ENCODE measurements at regions not wholly inside any gene's neighbourhood (a gene's known extent, or its start where the extent isn't known, plus 50 kb on each side); places are given as distances from the start of the nearest gene placed in this dataset.
A peak's percentile ranks its signal among the peaks of the same experiment; 100 is the strongest.

DNA sequence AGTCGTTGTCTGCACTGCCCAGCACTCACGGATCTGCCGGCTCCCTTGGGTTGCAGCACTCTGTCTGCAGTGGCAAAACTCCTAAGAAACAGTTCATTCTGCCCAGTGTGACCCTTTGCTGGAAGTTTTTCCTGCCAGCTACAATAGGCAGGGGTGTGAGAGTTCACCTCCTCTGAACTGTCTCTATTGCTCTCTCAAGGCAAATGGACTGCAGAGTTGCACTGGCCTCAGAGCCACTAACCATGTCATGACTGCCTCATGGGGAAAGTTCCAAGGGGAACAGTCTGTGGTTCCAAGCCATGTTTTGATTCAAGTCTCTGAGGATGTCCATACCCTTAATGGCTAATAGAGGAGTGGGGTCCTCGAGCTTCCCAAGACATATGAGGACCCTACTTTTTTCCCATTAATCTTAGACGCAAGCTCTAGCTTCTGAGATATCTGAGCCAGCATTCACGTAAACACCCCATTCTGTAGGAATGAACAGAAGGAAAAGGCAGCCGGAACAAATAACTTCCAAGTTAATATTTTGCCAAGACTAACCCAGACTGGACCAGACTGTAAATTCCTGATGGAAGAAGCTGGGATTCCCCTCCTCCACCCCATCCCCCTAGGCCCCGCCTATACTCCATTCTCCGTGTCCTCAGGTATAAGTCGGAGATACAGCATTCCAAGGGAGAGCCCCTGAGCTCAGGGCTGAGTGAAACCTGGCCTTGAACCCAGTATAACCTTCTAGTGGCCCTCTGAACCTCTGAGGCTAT is 93.8 kb upstream of the AKT3 start:
- DNase-seq = no peak

DNA sequence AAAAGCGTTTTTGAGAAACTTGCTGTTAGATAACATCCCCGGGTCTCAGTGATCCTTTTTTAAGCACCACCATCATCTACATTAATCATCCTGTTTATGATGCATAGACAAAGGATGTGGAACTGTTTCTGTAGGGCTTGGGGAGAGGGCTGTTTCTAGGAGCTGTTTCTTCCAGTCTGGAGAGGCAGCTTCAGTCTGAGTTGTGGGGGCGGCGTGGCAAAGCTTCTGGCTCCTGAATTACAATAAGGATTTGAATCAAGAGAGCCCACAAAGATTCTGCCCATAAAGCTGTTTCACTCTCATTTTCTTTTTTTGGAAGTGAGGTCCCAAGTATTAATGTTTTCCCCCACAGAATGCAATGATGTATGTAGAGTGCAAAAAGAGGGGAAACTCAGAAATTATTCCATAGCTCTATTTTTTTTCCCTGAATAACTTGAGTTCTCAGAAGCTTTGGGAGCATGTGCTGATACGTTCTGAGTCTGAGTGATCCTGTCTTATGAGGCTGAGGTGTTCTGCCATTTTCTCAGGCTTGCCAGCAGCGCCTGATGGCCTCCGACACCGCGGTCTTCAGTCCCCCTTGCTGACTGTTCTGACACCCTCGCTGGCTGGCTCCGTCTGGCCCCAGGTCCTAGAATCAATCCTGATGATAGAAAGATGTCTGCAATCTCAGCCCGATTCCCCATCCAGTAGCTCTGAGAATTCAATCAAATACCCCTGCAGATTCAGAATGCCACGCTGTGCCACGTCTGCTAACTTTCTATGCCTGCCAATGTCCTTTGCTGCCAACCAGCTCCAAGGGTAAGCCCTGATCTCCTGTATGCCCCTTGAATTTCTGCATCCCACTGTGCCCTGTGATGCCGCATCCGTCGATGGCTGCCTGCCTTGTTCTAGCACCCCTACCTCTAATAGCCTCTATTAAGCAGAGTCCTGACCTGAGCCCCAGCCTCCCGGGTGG is 92.4 kb upstream of the AKT3 start:
- DNase-seq = no peak

DNA sequence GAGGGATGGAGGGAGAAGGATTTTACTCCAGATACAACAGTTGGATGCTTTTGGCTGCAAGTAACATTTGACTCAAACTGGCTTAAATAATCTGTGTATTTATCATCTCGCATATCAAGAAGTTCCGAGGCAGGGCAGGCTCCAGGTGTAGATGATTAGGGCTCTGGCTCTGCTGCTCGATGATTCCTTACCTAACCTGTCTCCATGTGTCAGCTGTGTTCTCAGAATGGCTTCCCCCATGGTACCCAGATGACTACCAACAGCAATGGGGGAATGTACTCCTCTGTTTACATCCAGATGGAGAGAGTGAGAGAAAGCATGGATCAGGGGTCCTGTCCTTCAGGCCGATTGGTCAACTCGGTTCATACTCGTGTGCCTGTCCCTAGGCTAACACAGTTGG is 90.4 kb upstream of the AKT3 start:
- no peak for DNase-seq

DNA sequence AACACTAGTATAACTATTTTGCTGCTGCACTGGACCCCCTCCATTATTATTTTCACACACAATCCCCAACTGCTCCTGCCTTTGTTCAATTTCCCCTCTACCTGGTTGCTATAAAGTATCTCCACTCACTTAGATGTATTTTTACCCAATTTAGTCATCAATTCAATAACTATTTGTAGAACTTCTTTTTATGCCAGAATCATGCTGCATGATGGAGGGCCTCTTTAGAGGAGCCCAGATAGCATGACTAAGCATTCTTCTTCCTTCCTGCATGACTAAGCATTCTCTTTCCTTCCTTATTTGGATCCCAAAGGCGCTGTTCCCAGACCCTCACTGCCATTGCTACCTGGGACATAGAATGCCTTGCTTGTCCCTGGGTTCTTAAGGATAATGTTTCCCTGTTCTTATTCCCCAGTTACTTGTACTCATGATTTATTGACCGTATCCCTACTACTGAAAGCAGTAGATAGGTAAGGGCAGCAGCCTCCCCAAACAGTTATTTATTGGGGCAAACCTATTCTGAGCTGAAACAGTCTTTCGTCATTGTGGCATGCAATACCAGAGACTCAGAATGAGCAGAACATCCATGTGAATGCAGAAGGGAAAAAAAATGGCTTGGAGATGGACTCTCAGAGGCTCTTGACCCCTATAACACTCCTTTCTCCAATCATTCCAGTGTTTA is 89.3 kb upstream of the AKT3 start:
- DNase-seq = no peak

DNA sequence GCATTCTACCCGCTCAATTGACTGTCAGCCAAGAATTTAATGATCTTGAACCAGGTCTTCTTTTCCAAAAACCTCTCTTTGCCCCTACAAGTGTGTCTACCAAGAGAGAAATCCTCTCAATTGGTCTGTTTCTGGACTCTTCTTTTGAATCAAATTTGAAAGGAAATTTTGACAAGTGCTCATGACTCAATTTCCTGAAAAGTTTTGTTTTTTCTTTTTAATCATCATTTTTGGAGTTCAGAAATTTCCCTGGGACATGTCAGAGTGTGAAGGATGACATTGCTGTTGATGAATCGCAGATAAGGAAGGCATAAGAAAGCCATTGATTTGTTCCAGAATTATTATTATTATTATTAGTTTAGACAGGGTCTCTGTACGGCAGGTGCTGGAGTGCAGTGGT is 88.2 kb upstream of the AKT3 start:
- DNase-seq = no peak

DNA sequence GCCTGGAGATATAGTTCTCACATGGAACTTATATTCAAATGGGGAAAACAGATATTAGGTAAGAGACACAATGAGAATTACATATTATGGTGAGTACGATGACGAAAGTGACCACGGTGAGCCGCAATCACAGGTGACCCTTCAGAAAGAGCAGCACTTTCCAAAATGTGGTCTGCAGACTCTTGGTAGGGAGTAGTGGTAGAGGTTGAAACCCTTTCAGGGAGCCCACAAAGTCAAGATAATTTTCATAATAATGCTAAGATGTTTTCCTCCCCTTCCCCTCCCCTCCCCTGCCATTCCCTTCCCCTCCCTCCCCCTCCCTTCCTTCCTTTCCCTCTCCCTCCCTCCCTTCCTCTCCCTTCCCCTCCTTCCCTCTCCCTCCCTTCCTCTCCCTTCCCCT is 83.5 kb upstream of the AKT3 start:
- no peak for DNase-seq

DNA sequence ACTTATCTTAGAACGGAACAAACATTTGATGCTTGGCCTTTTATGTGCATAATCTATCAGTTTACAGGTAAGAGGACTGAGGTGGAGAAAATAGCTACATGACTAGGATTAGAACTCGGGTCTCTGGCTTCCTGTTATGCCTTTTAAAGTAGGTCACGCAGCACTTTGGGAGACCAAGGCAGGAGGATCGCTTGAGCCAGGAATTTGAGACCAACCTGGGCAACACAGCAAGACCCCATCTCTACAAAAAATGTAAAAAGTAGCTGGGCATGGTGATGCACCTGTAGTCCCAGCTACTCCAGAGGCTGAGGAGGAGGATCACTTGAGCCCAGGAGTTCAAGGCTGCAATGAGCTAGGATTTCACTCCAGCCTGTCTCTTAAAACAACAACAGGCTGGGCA is 81.9 kb upstream of the AKT3 start:
- no peak for DNase-seq

DNA sequence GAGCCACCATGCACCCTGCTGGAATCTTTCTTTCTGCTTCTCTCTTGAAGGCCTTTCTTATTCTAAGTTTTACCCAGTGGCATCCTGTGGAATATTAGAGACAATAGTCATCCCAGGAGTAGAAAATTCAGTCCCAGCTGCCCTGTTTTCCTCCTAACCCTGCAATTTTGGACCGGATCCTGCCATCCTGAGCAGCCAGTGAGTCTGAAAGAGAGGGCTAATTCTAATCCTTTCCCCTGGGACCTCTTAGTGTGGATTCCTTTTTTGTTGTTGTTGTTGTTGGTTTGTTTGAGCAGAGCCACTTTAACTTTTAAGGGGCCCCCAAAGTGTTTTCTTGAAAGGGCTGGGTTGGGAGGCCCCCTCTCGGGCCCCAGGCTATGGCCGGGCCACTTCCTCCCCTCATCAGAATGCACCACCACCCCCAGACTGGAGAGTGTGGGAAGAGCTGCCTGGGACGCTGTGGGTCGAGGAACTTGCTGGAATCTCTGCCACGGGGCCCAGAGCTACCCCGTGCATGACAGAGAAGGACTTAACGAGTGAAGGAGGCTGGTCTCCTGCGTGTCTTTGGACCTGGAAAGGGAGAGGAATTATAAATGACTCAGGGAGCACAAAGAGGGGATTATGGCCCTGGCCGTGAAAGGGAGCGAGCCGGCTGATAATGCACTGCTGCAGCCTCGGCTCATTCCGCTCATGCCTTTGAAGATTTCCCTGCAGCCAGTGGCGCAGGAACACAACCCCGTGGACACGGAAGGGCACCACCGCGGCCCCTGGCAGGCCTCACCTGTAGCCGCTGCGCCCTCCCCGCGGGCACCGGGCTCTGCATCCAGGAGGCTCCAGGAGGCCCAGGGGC is 81.0 kb upstream of the AKT3 start:
- no peak for DNase-seq

DNA sequence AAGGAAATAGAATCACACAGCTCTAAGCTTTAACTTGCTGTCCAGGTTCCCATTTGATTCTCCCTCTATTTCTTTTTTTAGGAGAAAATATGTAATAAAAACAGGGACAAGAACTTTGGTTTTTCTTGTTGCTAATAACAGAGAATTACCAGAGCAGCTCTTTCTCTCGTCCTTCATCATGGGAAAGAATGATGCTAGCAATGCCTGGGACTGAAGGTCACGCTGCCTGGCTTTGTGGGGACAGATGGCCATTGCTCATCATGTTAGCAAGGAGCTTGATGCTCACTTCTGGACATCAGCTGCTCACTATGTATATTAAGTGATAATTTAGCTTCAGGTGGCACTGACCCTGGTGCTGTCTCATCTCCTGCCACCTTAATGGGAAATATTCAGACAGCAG is 77.3 kb upstream of the AKT3 start:
- DNase-seq = no peak

DNA sequence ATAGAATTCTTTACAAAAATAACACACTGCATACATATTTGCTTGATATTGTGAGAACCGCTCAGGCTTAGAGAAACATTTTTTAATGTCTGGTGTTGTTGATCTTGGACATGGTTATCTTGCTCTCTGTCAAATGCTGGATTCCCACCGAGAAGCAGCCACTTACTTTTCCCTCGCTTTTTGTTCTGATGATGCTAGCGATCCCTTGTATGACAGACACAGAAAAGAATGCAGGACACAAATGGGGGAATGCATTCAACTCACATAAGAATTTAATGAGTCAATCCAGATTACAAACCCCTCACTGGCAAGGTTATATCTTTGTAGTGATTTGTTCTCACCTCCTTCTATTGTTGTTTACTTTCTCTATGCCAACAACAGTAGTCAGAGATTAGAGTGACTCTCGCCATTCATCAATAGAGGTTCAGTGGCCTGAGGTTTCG is 76.8 kb upstream of the AKT3 start:
- no peak for DNase-seq

DNA sequence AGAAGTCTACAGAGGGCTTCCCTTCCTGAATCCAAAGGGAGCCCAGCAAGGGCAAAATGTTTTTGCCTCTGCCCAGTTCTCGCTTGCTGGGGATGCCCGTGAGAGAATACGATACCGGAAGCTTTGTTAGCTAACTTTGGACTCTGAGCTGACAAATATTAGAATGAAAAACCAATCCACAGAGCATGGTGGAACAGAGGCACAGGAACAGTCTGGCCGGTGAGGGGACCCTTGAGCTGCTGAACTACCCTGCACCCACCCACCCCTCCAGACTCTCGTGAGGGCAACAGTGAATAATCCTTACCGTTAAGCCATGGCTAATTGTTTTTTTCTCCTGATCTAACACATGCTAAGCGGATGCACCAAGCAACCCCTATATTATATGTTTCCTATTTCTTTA is 76.3 kb upstream of the AKT3 start:
- no peak for DNase-seq

DNA sequence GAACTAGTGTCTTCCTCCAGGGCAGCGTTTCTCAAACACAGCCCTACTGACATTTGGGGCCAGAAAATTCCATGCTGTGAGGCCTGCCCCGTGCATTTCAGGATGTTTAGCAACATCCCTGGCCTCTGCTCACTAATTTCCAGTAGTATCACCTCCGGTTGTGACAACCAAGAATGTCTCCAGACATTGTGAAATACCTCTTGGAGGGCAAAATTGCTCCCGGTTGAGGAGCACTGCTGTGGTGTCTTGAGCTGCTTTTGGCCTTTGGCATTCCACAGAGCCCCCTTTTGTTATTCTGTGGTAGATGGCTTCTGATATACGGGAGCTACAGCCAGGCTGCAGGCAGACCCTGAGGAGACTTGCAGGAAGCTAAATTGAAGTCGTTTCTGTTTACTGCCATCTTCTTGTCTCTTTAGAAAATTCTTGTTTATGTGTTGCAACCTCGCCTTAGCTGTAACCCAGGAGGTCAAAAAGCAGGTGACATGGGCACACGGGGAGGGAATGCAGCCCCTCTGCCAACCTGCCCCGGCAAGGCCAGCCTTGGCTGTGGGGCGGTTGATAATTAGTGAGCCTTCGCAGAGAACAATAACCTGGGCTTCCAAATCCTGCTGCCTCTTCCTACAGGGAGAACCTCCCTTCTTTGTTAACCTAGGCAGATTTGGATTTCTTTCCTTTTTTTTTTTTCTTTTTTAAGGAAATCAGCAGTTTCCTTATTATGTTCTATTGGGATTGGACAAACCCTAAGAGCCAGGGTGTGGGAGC is 74.7 kb upstream of the AKT3 start:
- DNase-seq = no peak

DNA sequence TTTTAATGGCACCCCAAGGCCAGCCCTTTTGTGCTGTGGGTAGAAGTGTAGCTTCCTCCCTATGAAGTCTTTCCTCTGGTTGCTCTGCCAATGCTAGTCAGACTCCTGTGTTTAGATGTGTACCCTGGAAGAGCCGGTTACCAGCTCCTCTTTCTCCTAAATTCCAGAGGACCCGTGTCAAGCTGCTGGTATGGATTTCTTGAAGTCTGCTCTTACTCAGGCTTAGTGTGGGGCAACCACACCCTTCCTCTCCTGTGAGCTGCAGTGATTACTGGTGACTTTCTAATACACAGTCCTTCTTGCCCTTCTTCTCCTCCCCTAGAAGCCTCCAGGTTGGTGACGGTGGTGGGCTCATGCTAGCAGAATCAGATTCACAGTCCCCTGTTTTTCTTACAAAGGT is 74.1 kb upstream of the AKT3 start:
- DNase-seq = no peak

DNA sequence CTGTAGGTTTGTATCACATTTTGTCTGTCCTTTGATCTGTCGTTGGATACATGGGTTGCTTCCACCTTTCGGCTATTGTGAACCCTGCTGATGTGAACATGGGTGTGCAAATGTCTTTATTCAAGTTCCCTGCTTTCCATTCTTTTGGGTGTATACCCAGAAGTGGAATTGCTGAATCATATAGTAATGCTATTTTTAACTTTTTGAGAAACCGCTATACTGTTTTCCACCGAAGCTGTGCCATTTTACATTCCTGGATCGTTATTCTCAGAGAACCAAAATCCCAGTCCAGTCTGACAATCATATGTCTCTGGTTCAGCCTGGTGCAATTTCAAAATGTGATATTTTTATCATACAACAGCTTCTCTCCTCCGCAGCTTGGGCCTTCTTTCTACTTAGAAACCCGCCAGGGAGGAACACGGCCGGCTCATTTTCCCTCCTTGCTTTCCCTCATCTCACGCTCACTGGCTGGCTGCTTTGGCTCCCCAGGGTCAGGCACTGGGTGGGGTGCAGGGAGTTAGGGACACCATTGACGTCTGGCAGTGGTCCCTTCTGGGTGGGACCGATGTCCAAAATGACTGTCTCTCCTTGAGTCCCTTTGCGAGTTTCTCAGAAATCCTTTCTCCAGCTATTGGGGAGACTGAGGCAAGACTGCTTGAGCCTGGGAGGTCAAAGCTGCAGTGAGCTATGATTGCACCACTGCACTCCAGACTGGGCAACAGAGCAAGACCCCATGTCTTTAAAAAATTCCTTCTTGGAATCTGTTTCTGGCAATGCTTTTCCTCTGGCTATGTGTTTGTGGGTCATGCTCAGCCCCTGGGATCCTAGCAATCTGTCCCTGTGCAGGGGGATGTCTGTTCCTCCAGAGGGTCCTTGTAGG is 73.5 kb upstream of the AKT3 start:
- no peak for DNase-seq

DNA sequence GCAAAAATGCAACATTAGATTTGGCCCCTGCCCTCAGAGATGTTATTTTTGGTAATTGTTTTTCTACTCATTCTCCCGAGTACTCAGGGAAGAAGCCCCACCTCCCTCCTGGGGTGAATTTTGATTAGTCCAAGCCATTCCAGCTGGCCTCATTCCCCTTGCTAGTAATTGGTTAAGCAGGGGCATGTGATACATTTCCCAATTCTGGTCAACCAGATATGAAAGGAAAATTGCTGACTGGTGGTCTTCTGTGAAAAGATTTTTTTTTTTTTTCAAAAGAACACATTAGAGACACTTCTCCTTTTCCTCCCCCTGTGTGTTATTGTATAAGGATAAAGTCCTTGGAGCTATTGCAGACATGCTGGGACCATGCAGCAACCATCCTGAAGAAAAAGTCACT is 71.1 kb upstream of the AKT3 start:
- DNase-seq = no peak

DNA sequence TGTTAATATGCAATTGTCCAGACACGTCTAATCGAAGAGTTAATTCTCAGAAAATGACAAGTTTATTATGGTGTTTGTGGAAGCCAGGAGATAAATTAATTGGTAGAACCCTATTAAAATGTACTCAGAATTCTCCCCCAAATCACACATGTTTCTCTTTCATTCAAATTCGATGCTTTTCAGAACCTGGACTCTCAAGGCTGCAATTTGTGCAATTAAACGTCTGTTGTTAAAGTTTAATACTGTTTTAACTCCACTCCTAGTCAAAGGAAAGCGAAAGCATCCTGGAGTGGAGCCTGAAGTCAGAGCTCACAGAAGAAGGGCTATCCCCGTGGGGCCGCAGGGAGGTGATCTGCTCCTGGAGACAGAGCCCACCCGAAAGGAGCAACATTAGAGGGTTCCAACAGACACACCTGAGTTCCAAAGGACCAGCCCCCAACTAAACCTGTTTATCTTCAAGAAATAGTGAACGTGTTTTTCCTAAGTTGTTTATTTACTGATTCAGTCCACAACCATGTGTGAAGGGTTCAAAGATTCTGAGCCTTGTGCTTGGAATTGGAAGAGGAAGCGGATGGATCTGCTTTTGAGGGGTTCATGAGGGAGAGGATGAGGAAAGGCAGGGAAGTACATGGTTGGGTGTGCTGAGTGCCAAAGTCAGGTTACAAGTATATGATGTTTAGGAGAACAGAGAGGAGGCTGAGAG is 68.0 kb upstream of the AKT3 start:
- DNase-seq = peak in 1 of 5 experiments; percentile 6

DNA sequence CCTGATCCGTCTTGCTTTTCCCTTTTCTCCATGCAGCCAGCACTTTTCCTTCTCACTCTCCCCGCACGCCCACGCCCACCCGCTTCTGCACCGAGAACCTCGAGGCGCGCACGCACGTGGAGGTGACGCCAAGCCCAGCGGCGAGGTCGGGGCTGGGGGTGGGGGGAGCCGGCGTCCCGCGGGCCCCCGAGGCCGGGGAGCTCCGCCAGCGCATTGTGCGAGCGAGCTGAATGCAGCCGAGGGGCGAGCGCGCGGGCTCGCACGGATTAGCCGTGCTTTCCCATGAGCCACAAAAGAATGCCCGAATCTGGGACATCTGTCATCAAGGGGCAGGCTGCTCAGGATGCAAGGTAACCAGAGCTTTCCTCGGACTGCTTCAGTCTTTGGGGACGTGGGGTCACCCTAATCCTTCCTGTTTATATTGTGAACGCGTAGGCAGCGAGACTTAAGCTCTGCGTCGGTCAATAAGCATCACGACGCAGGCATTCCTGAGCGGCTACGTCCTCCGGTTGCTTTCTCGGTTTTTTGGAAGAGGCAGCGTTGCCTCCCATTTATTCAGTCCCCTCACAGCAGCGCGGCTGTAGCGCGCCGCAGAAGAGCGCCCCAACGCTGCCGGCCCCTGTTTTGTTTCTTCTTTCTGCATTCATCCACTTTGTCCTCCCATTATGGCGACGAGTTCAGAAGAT is 67.3 kb upstream of the AKT3 start:
- DNase-seq = peak in 1 of 5 experiments; percentile 22

DNA sequence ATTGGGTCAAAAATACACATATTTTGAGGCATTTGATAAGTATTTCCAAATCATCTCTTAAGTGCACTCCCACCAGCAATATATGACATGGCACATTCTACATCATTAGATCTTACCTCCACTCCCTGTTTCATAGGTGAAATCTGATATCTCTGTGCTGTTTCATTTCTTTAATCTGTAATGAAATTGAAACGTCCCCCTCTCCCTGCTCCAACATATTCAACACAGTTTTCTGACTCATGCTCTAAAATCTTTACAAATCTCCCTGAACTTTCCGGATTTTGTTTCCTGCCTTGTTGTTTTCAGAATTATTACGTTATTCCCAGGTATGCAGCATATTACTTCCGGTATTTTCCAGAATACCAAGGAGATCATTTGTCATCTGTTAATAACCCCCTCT is 66.1 kb upstream of the AKT3 start:
- no peak for DNase-seq

DNA sequence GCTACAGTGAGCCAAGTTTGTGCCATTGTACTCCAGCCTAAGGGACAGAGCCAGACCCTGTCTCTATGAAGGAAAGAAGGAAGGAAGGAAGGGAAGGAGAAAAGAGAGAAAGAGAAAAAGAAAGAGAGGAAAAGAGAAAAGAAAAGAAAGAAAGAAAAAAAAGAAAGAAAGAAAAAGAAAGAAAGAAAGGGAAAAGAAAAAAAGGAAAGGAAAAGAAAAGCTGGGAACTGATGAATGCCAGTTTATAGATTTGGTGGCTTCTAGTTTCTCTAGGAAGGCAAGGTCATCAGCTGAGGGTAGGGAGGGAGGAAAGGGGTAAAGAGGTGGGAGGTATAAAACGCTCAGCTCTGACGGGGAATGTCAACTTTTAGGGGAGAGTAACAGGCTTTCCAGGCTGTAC is 62.3 kb upstream of the AKT3 start:
- no peak for DNase-seq
